Activated T-helper 2 cell treated with anti-CD3 and anti-CD28 coated beads, Interferon-gamma antibody, Interleukin-2, Interleukin-4, amounts not matched to agents 10 μg/mL and 5 μg/mL and 100 μg/mL, durations not matched to agents 14 hours and 24 hours and 36 hours (primary cell): ENCODE measurements at regions not wholly inside any gene's neighbourhood (a gene's known extent, or its start where the extent isn't known, plus 50 kb on each side); places are given as distances from the start of the nearest gene placed in this dataset.

ENCODE experiments used
- DNase-seq: peaks from one replicate; pipeline ENCODE4 v3.0.0; 2021; ENCODE audit warnings: low spot score
- H3K27ac Mint-ChIP-seq: one replicate; pipeline ENCODE4 v1.8.0; 2021; ENCODE audit warnings: mixed read lengths
- H3K27me3 Mint-ChIP-seq: one replicate; pipeline ENCODE4 v1.8.0; 2021; ENCODE audit warnings: low read depth, mixed read lengths
- H3K36me3 Mint-ChIP-seq: one replicate; pipeline ENCODE4 v1.8.0; 2021; ENCODE audit warnings: low read depth, mixed read lengths
- H3K4me1 Mint-ChIP-seq: one replicate; pipeline ENCODE4 v1.8.0; 2021; ENCODE audit warnings: low read depth, mixed read lengths
- H3K4me3 Mint-ChIP-seq: one replicate; pipeline ENCODE4 v1.8.0; 2021; ENCODE audit warnings: low read depth, mild to moderate bottlenecking, moderate library complexity, mixed read lengths
- H3K9me3 Mint-ChIP-seq: one replicate; pipeline ENCODE4 v1.8.0; 2021; ENCODE audit warnings: mixed read lengths
- intact Hi-C: fragments of 100-400 bp; cut with micrococcal nuclease; formaldehyde crosslinking; loops from one replicate; pipeline ENCODE4 v1.15.1; 2023

- peaks cover 7% of the 10 kb centered on the region for H3K27me3 Mint-ChIP-seq
- H3K36me3 Mint-ChIP-seq: no peaks in the 10 kb centered on the region
- no peaks in the 10 kb centered on the region for H3K9me3 Mint-ChIP-seq
- intact Hi-C loops: no loop called here
- no peak overlapping the region for H3K4me3 Mint-ChIP-seq
- no peak overlapping the region for H3K27ac Mint-ChIP-seq
- no peak for DNase-seq
- no peaks in the 10 kb centered on the region for H3K4me1 Mint-ChIP-seq
Observed at GRCh38 chr4:24637173-24637572, 52.8 kb upstream of the DHX15 start.

- intact Hi-C loops: no loop called here
Observed at GRCh38 chr4:24638396-24638875, 54.1 kb upstream of the DHX15 start.

DNA sequence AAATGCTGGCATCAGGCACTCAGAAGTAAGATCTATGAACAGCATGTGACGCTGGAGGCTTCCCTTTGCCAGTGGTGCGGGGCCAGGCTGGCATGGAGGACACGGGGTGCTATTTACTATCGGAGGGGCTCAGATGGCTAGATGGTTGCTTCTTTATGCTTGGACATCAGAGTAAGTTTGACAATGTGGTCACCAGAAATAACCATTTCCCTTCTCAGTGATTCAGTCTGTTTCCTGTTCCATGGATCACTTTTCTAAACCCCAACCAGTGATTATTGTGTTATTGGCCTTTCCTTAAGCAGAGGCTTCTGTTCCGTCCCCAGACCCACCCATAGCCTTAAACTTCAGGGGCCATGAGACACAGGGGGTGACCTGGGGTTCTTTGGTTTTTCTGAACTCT, 55.4 kb upstream of the DHX15 start:
- Mint-ChIP-seq H3K9me3 (no peaks in the 10 kb centered on the region), H3K27ac (no peak overlapping the region), H3K36me3 (no peaks in the 10 kb centered on the region), H3K27me3 (peaks cover 7% of the 10 kb centered on the region), H3K4me1 (no peaks in the 10 kb centered on the region), H3K4me3 (no peak overlapping the region)
- intact Hi-C loops: no loop called here
- DNase-seq: no peak

More at GRCh38 chr4:24638396-24638875, 54.1 kb upstream of the DHX15 start:
- DNase-seq: no peak
- no peaks in the 10 kb centered on the region for H3K4me1 Mint-ChIP-seq
- H3K36me3 Mint-ChIP-seq: no peaks in the 10 kb centered on the region
- H3K27ac Mint-ChIP-seq: no peak overlapping the region
- H3K27me3 Mint-ChIP-seq: peaks cover 7% of the 10 kb centered on the region
- no peak overlapping the region for H3K4me3 Mint-ChIP-seq
- no peaks in the 10 kb centered on the region for H3K9me3 Mint-ChIP-seq

GRCh38 chr4:24640366-24640765, 56.0 kb upstream of the DHX15 start:
- Mint-ChIP-seq H3K36me3 (no peaks in the 10 kb centered on the region), H3K4me3 (no peak overlapping the region), H3K27ac (no peak overlapping the region), H3K27me3 (peaks cover 8% of the 10 kb centered on the region), H3K4me1 (no peaks in the 10 kb centered on the region), H3K9me3 (no peaks in the 10 kb centered on the region)
- no peak for DNase-seq
- intact Hi-C loops: no loop called here

DNA sequence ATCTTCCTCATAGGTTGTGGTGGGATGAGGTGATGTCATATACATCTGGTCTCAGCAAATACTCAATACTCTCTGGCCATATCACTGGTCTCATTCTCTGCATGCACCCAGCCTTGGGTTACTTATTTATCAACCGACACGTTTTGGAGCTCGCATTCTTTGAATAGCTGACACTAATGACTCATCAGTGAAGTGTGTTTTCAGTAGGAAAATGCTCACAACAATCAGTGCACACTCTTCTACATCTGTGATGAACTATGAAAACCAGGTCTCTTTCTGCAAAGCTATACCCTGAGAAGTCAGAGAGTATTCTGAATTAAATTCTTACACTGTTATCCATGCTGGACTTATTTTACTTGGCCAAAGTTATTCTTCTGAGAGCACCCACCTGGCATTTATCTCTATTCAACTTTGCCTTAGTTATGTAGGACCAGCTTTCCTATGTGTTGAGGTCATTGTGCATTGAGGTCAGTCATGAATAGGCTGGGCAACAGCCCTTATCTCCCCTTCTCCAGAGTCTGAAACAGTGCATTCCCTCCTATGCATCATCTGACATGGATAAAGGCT, 58.7 kb upstream of the DHX15 start:
- Mint-ChIP-seq H3K4me1 (no peaks in the 10 kb centered on the region), H3K27ac (no peak overlapping the region), H3K4me3 (no peak overlapping the region), H3K9me3 (no peaks in the 10 kb centered on the region), H3K36me3 (no peaks in the 10 kb centered on the region), H3K27me3 (peaks cover 10% of the 10 kb centered on the region)
- intact Hi-C loops: no loop called here
- DNase-seq: no peak

DNA sequence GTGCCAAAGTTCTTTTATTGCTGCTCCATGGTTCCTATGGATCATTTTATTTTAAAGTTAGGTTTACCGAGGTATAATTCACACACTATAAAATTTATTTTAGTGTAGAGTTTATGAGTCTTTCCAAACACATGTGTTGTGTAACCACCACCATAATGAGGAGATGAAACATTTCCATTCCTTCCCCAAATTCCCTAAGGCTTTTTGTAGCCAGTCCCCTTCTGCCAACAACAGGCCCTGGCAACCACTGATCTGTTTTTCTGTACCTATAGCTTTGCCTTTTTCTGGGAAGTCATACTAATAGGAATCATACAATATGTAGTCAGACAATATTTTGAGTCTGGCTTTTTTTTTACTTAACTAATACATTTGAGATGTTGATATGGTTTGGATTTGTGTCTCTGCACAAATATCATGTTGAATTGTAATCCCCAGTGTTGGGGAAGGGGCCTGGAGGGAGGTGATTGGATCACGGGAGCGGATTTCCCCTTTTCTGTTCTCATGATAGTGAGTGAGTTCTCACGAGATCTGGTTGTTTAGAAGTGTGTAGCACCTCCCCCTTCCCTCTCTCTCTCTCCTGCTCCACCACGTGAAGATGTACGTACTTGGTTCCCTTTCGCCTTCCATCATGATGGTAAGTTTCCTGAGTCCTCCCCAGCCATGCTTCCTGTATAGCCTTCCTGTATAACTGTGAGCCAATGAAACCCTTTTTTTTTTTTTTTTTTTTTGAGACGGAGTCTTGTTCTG, 59.6 kb upstream of the DHX15 start:
- no peak overlapping the region for H3K4me3 Mint-ChIP-seq
- no peaks in the 10 kb centered on the region for H3K4me1 Mint-ChIP-seq
- H3K9me3 Mint-ChIP-seq: no peaks in the 10 kb centered on the region
- H3K27me3 Mint-ChIP-seq: peaks cover 8% of the 10 kb centered on the region
- no peak for DNase-seq
- intact Hi-C loops: no loop called here
- H3K36me3 Mint-ChIP-seq: no peaks in the 10 kb centered on the region
- H3K27ac Mint-ChIP-seq: no peak overlapping the region

- Mint-ChIP-seq H3K27me3 (peaks cover 6% of the 10 kb centered on the region), H3K36me3 (no peaks in the 10 kb centered on the region), H3K4me3 (no peak overlapping the region), H3K27ac (no peak overlapping the region), H3K4me1 (no peaks in the 10 kb centered on the region), H3K9me3 (no peaks in the 10 kb centered on the region)
- intact Hi-C loops: no loop called here
- DNase-seq: no peak
Observed at GRCh38 chr4:24644983-24645764, 60.8 kb upstream of the DHX15 start.

GRCh38 chr4:24645765-24646550, 61.6 kb upstream of the DHX15 start:
- Mint-ChIP-seq H3K36me3 (no peaks in the 10 kb centered on the region), H3K27ac (no peak overlapping the region), H3K9me3 (no peaks in the 10 kb centered on the region), H3K27me3 (peaks cover 8% of the 10 kb centered on the region), H3K4me3 (no peak overlapping the region), H3K4me1 (no peaks in the 10 kb centered on the region)
- DNase-seq: no peak
- intact Hi-C loops: no loop called here

DNA sequence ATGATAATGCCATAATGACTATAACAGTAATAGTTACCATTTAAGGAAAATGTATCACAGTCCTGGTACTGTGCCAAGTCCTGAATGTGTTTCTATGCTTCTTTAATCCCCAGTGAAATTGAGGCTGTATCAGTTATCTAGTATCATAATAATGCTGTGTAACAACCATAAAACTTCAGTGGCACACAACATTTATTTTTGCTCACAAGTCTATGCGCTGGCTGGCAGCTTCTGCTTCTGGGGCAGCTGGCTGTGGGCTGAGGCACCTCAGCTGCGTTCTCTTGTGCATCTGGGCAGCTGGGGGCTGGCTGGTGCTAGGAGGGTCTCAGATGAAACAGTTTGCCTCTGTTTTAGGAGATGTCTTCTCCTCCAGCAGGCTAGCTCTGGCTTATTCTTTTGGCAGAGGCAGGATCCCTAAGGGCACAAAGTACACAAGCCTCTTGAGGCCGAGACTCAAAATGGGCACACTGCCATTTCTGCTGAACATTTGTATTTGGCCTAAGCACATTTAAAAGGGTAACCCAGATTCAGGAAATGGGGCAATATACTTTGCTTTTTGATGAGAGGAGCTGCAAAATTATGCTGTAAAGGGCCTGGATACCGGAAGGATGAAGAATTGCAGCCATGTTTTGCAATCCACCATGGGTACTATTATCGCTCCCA, 62.6 kb upstream of the DHX15 start:
- Mint-ChIP-seq H3K4me1 (no peaks in the 10 kb centered on the region), H3K36me3 (no peaks in the 10 kb centered on the region), H3K9me3 (no peaks in the 10 kb centered on the region), H3K27me3 (peaks cover 8% of the 10 kb centered on the region), H3K4me3 (no peak overlapping the region), H3K27ac (no peak overlapping the region)
- intact Hi-C loops: no loop called here
- no peak for DNase-seq

DNA sequence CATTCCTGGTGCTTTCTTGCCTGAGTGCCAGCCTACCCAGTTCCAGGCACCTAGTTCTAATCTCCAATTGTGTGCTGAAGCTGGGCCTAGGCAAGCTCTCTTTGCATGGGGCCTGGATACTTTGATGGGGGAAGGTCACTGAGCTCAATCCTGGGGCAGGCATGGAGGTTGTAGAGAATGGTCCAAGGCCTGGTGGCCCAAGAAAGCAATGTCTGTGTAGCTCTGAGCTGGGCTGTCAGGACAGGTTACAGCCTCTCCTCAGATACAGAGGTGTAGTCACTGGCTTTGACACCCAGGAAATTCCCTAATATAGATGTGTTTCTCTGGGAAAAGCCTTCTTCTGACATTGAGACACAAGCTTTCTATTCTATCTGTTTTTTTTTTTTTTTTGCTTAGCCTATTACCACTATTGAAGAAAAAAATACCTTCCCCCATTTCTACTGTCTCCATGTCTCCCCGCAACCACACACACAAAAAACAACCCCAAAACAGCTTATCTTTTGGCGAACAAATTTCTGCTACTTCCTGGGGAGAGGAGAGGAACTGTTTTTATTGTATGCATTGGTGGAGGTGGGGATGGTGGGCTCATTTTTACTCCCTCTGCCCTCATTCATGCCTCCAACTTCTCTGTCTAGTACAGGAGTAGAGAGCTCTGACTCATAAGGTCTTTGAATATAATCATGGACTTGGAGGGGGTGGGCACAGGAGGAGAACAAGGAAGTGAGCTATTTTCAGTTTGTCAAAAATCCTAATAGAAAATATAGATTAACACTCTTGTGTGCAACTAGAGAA, 66.7 kb upstream of the DHX15 start:
- DNase-seq: no peak
- Mint-ChIP-seq H3K27me3 (peaks cover 5% of the 10 kb centered on the region), H3K27ac (no peak overlapping the region)

GRCh38 chr4:24655326-24655725, 71.0 kb upstream of the DHX15 start:
- intact Hi-C loops: no loop called here
- H3K9me3 Mint-ChIP-seq: no peaks in the 10 kb centered on the region

More for the DNA sequence above, 66.7 kb upstream of the DHX15 start:
- Mint-ChIP-seq H3K36me3 (no peaks in the 10 kb centered on the region), H3K4me3 (no peak overlapping the region), H3K9me3 (no peaks in the 10 kb centered on the region), H3K4me1 (no peaks in the 10 kb centered on the region)
- intact Hi-C loops: no loop called here

More at GRCh38 chr4:24655326-24655725, 71.0 kb upstream of the DHX15 start:
- Mint-ChIP-seq H3K36me3 (no peaks in the 10 kb centered on the region), H3K4me3 (no peak overlapping the region), H3K4me1 (peaks cover 4% of the 10 kb centered on the region), H3K27me3 (peaks cover 10% of the 10 kb centered on the region), H3K27ac (no peak overlapping the region)
- no peak for DNase-seq
